DND-41 (cell line): ENCODE measurements at regions not wholly inside any gene's neighbourhood (a gene's known extent, or its start where the extent isn't known, plus 50 kb on each side); places are given as distances from the start of the nearest gene placed in this dataset.

ENCODE experiments used
- ATAC-seq: fragments of 200-7000 bp; cut with Tn5 transposase; 3 replicates; pipeline ENCODE4 v1.9.1; 2021; ENCODE audit warnings: low read depth; ENCODE audit not compliant: insufficient read depth
- DNase-seq: peaks from one replicate; pipeline ENCODE4 v3.0.0-alpha.2; 2020
- H2AFZ ChIP-seq: 2 replicates; pipeline ENCODE4 v1.6.0; 2012; ENCODE audit warnings: low read depth, low read length
- H3K27ac ChIP-seq: 2 replicates; pipeline ENCODE4 v1.5.1; 2012; ENCODE audit warnings: low read length, inconsistent platforms
- H3K27me3 ChIP-seq: fragments of 200-600 bp; sonication (generic); 2 replicates; pipeline ENCODE4 v1.6.0; 2012; ENCODE audit warnings: low read length, mild to moderate bottlenecking, inconsistent platforms; ENCODE audit not compliant: insufficient read depth, poor library complexity
- H3K36me3 ChIP-seq: 2 replicates; pipeline ENCODE4 v1.5.1; 2012; ENCODE audit warnings: low read length, inconsistent platforms; ENCODE audit not compliant: insufficient read depth
- H3K4me1 ChIP-seq: 2 replicates; pipeline ENCODE4 v1.5.1; 2012; ENCODE audit warnings: mild to moderate bottlenecking, low read length; ENCODE audit not compliant: insufficient read depth
- H3K4me2 ChIP-seq: 2 replicates; pipeline ENCODE4 v1.6.0; 2012; ENCODE audit warnings: mild to moderate bottlenecking, moderate library complexity, low read length, inconsistent platforms; ENCODE audit not compliant: insufficient read depth
- H3K4me3 ChIP-seq, 2 experiments: fragments of 200-600 bp in 1 of 2; shearing (Covaris generic) in 1 of 2; 2 replicates each; pipeline ENCODE4 v1.5.1; 2012 to 2016; ENCODE audit warnings: inconsistent platforms in 2 of 2, low read length in 2 of 2, mild to moderate bottlenecking in 2 of 2, low read depth in 1 of 2, moderate library complexity in 1 of 2
- H3K79me2 ChIP-seq: 2 replicates; pipeline ENCODE4 v1.6.0; 2012; ENCODE audit warnings: low read length, inconsistent platforms; ENCODE audit not compliant: insufficient read depth
- H3K9ac ChIP-seq: 2 replicates; pipeline ENCODE4 v1.6.0; 2012; ENCODE audit warnings: low read depth, mild to moderate bottlenecking, inconsistent platforms, low read length, moderate library complexity
- H3K9me3 ChIP-seq: 2 replicates; pipeline ENCODE4 v1.5.1; 2012; ENCODE audit warnings: low read length, moderate library complexity, mild to moderate bottlenecking, inconsistent platforms; ENCODE audit not compliant: insufficient read depth, severe bottlenecking
- H4K20me1 ChIP-seq: 2 replicates; pipeline ENCODE4 v1.6.0; 2012; ENCODE audit warnings: low read length; ENCODE audit not compliant: insufficient read depth
- CTCF ChIP-seq: IDR thresholded peaks from 2 replicates; pipeline ENCODE4 v1.5.1; 2012; ENCODE audit warnings: borderline replicate concordance, low read length, moderate library complexity, mild to moderate bottlenecking; ENCODE audit not compliant: poor library complexity, severe bottlenecking; ENCODE audit errors: extremely low read depth
- EZH2 ChIP-seq: IDR thresholded peaks from 3 replicates; pipeline ENCODE4 v1.6.1; 2012; ENCODE audit warnings: borderline replicate concordance, low read depth, mild to moderate bottlenecking, moderate library complexity, low read length, inconsistent platforms; ENCODE audit not compliant: severe bottlenecking

- Histone ChIP-seq H3K36me3 (no peaks in the 10 kb centered on the region), H3K4me3 (no peak overlapping the region), H3K4me1 (no peaks in the 10 kb centered on the region), H3K27me3 (no peaks in the 10 kb centered on the region), H2AFZ (no peak overlapping the region), H3K27ac (no peak overlapping the region), H3K79me2 (no peaks in the 10 kb centered on the region), H3K9ac (no peak overlapping the region), H3K9me3 (no peaks in the 10 kb centered on the region), H3K4me2 (no peak overlapping the region), H4K20me1 (no peaks in the 10 kb centered on the region)
- DNase-seq, result no peak
- no peak for ATAC-seq
- no peak for TF ChIP-seq CTCF
- TF ChIP-seq EZH2, result no peak
These were observed 151.7 kb upstream of the MIR17HG start for GRCh38 chr13:91195789-91196188.

GRCh38 chr13:91196958-91197357, 150.5 kb upstream of the MIR17HG start:
- no peak for ATAC-seq
- H3K79me2 ChIP-seq, result no peaks in the 10 kb centered on the region

GRCh38 chr13:91199866-91200265, 147.6 kb upstream of the MIR17HG start:
- H3K4me2 ChIP-seq, result no peak overlapping the region
- ATAC-seq, result no peak
- no peak for TF ChIP-seq EZH2
- no peak for TF ChIP-seq CTCF
- H3K9ac ChIP-seq, result no peak overlapping the region
- no peaks in the 10 kb centered on the region for H3K27me3 ChIP-seq
- H3K4me1 ChIP-seq, result no peaks in the 10 kb centered on the region
- H2AFZ ChIP-seq, result no peak overlapping the region
- H3K27ac ChIP-seq, result no peak overlapping the region
- no peaks in the 10 kb centered on the region for H4K20me1 ChIP-seq
- H3K36me3 ChIP-seq, result no peaks in the 10 kb centered on the region
- H3K4me3 ChIP-seq, result no peak overlapping the region
- no peaks in the 10 kb centered on the region for H3K9me3 ChIP-seq
- no peaks in the 10 kb centered on the region for H3K79me2 ChIP-seq
- no peak for DNase-seq

More at GRCh38 chr13:91196958-91197357, 150.5 kb upstream of the MIR17HG start:
- H3K9me3 ChIP-seq, result no peaks in the 10 kb centered on the region
- no peaks in the 10 kb centered on the region for H3K36me3 ChIP-seq
- no peaks in the 10 kb centered on the region for H3K4me1 ChIP-seq
- H3K27me3 ChIP-seq, result no peaks in the 10 kb centered on the region
- H3K4me3 ChIP-seq, result no peak overlapping the region
- no peak overlapping the region for H2AFZ ChIP-seq
- TF ChIP-seq EZH2 (no peak), CTCF (no peak)
- no peak for DNase-seq
- H3K9ac ChIP-seq, result no peak overlapping the region
- no peak overlapping the region for H3K27ac ChIP-seq
- H4K20me1 ChIP-seq, result no peaks in the 10 kb centered on the region
- H3K4me2 ChIP-seq, result no peak overlapping the region

GRCh38 chr13:91200486-91200885, 147.0 kb upstream of the MIR17HG start:
- Histone ChIP-seq H3K9me3 (no peaks in the 10 kb centered on the region), H4K20me1 (no peaks in the 10 kb centered on the region), H2AFZ (no peak overlapping the region), H3K9ac (no peak overlapping the region), H3K27ac (no peak overlapping the region), H3K36me3 (no peaks in the 10 kb centered on the region), H3K4me1 (no peaks in the 10 kb centered on the region), H3K27me3 (no peaks in the 10 kb centered on the region), H3K79me2 (no peaks in the 10 kb centered on the region), H3K4me3 (no peak overlapping the region), H3K4me2 (no peak overlapping the region)
- no peak for TF ChIP-seq CTCF
- no peak for TF ChIP-seq EZH2
- DNase-seq (no peak), ATAC-seq (no peak)
